ENCODE measurements at regions not wholly inside any gene's neighbourhood (a gene's known extent, or its start where the extent isn't known, plus 50 kb on each side); places are given as distances from the start of the nearest gene placed in this dataset.
"Not testable (repeated sequence)": the region's sequence is repeated elsewhere in the genome, so short reads cannot be mapped to it uniquely, and the experiment has no call there.

DNA sequence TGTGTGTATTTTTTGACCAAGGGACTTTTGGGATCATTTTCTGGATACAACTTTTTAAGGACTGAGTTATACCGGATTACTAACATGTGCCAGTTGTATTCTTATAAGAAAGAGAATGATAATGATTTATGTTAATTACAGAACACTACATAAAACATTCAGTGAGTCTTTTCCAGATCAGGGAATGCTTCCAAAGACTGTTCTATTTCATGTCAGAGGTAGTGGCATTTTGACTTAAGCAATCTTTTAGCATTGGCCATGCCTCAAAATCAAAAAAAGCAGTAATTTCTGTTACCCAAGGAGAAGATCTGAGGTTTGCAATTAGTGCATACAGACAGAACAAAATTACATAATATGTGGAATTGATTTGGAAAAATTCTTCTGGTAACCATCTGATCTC lies 413.0 kb upstream of the CDH9 start:
- no CpG with 5 or more reads among the region's 1 CpG for WGBS (ENCODE audit: extremely low coverage, insufficient coverage, insufficient read length)
- no peak overlapping the region for H4K12ac ChIP-seq (ENCODE audit: low read depth, low read length)
- H4K8ac ChIP-seq (ENCODE audit: low read depth, low read length), result no peak overlapping the region
- H3K79me2 ChIP-seq (ENCODE audit: control insufficient read depth, insufficient read depth, low read length, poor library complexity), result no peaks in the 10 kb centered on the region
- no peak overlapping the region for H3K4me2 ChIP-seq (ENCODE audit: low read length)
- H3K4me3 ChIP-seq (ENCODE audit: low read depth, low read length), result no peak overlapping the region
- H3K36me3 ChIP-seq (ENCODE audit: control insufficient read depth in 1 of 2, insufficient read depth in 2 of 2, low read length in 2 of 2), result no peaks in the 10 kb centered on the region
- no peak overlapping the region for H4K91ac ChIP-seq (ENCODE audit: low read depth, low read length)
- no peak overlapping the region for H2BK120ac ChIP-seq (ENCODE audit: insufficient read depth, low read length, poor library complexity)
- no peak overlapping the region for H3K14ac ChIP-seq (ENCODE audit: low read length)
- no peaks in the 10 kb centered on the region for H3K79me1 ChIP-seq (ENCODE audit: low read length)
- H3K9ac ChIP-seq (ENCODE audit: low read length), result no peak overlapping the region
- H3K4me1 ChIP-seq (ENCODE audit: control insufficient read depth in 1 of 2, insufficient read depth in 2 of 2, low read length in 2 of 2), result no peaks in the 10 kb centered on the region
- H2AFZ ChIP-seq (ENCODE audit: insufficient read depth, low read length, poor library complexity), result no peak overlapping the region
- no peak overlapping the region for H3K23ac ChIP-seq (ENCODE audit: low read length)
- H3K27me3 ChIP-seq (ENCODE audit: insufficient read depth, low read length), result no peaks in the 10 kb centered on the region
- H2BK12ac ChIP-seq (ENCODE audit: low read length), result no peak overlapping the region
- peaks cover 1% of the 10 kb centered on the region for H3K9me3 ChIP-seq (ENCODE audit: insufficient read depth, low read depth, low read length)
- no peak overlapping the region for H3K27ac ChIP-seq (ENCODE audit: low read depth, low read length)
- no peak overlapping the region for H2BK5ac ChIP-seq (ENCODE audit: low read depth, low read length, poor library complexity)
- no peak overlapping the region for H3K18ac ChIP-seq (ENCODE audit: low read length)
- H3K4ac ChIP-seq (ENCODE audit: low read depth, low read length), result no peak overlapping the region
- no peak overlapping the region for H2AK5ac ChIP-seq (ENCODE audit: low read length)
- no peak for DNase-seq

GRCh38 chr5:27450607-27451006 lies 412.2 kb upstream of the CDH9 start:
- no peak overlapping the region for H3K23ac ChIP-seq (ENCODE audit: low read length)
- no peaks in the 10 kb centered on the region for H3K79me1 ChIP-seq (ENCODE audit: low read length)
- H3K9me3 ChIP-seq (ENCODE audit: insufficient read depth, low read depth, low read length), result peaks cover 1% of the 10 kb centered on the region
- H2BK120ac ChIP-seq (ENCODE audit: insufficient read depth, low read length, poor library complexity), result no peak overlapping the region
- H3K36me3 ChIP-seq (ENCODE audit: control insufficient read depth in 1 of 2, insufficient read depth in 2 of 2, low read length in 2 of 2), result no peaks in the 10 kb centered on the region
- no CpG with 5 or more reads among the region's 3 CpGs for WGBS (ENCODE audit: extremely low coverage, insufficient coverage, insufficient read length)
- no peak overlapping the region for H4K12ac ChIP-seq (ENCODE audit: low read depth, low read length)
- no peak overlapping the region for H3K9ac ChIP-seq (ENCODE audit: low read length)
- no peak overlapping the region for H3K4ac ChIP-seq (ENCODE audit: low read depth, low read length)
- no peaks in the 10 kb centered on the region for H3K79me2 ChIP-seq (ENCODE audit: control insufficient read depth, insufficient read depth, low read length, poor library complexity)
- no peak overlapping the region for H3K14ac ChIP-seq (ENCODE audit: low read length)
- H2BK12ac ChIP-seq (ENCODE audit: low read length), result no peak overlapping the region
- H4K91ac ChIP-seq (ENCODE audit: low read depth, low read length), result no peak overlapping the region
- no peak overlapping the region for H3K4me2 ChIP-seq (ENCODE audit: low read length)
- H4K8ac ChIP-seq (ENCODE audit: low read depth, low read length), result no peak overlapping the region
- DNase-seq, result no peak
- H3K27me3 ChIP-seq (ENCODE audit: insufficient read depth, low read length), result no peaks in the 10 kb centered on the region
- no peak overlapping the region for H3K4me3 ChIP-seq (ENCODE audit: low read depth, low read length)
- no peak overlapping the region for H3K18ac ChIP-seq (ENCODE audit: low read length)
- no peak overlapping the region for H2AK5ac ChIP-seq (ENCODE audit: low read length)
- H3K27ac ChIP-seq (ENCODE audit: low read depth, low read length), result no peak overlapping the region
- H2BK5ac ChIP-seq (ENCODE audit: low read depth, low read length, poor library complexity), result no peak overlapping the region
- no peaks in the 10 kb centered on the region for H3K4me1 ChIP-seq (ENCODE audit: control insufficient read depth in 1 of 2, insufficient read depth in 2 of 2, low read length in 2 of 2)
- H2AFZ ChIP-seq (ENCODE audit: insufficient read depth, low read length, poor library complexity), result no peak overlapping the region

- WGBS (ENCODE audit: extremely low coverage, insufficient coverage, insufficient read length), result no CpG with 5 or more reads among the region's 20 CpGs
- not testable (repeated sequence) for H2AFZ ChIP-seq (ENCODE audit: insufficient read depth, low read length, poor library complexity); H3K4me1 ChIP-seq (ENCODE audit: control insufficient read depth in 1 of 2, insufficient read depth in 2 of 2, low read length in 2 of 2)
Measured at GRCh38 chr5:27439383-27439782, 401.0 kb upstream of the CDH9 start.

GRCh38 chr5:27437594-27438200 lies 399.3 kb upstream of the CDH9 start:
- Histone ChIP-seq H3K4me3 (ENCODE audit: low read depth, low read length) (no peak overlapping the region), H2AK5ac (ENCODE audit: low read length) (no peak overlapping the region), H2BK12ac (ENCODE audit: low read length) (no peak overlapping the region), H2AFZ (ENCODE audit: insufficient read depth, low read length, poor library complexity) (no peak overlapping the region), H4K91ac (ENCODE audit: low read depth, low read length) (no peak overlapping the region), H3K14ac (ENCODE audit: low read length) (no peak overlapping the region), H3K23ac (ENCODE audit: low read length) (no peak overlapping the region), H3K27me3 (ENCODE audit: insufficient read depth, low read length) (no peaks in the 10 kb centered on the region), H3K79me2 (ENCODE audit: control insufficient read depth, insufficient read depth, low read length, poor library complexity) (no peaks in the 10 kb centered on the region), H3K36me3 (ENCODE audit: control insufficient read depth in 1 of 2, insufficient read depth in 2 of 2, low read length in 2 of 2) (no peaks in the 10 kb centered on the region), H3K18ac (ENCODE audit: low read length) (no peak overlapping the region), H3K79me1 (ENCODE audit: low read length) (no peaks in the 10 kb centered on the region), H4K8ac (ENCODE audit: low read depth, low read length) (no peak overlapping the region), H3K27ac (ENCODE audit: low read depth, low read length) (no peak overlapping the region), H3K9ac (ENCODE audit: low read length) (no peak overlapping the region), H3K4ac (ENCODE audit: low read depth, low read length) (no peak overlapping the region), H2BK5ac (ENCODE audit: low read depth, low read length, poor library complexity) (no peak overlapping the region), H3K4me1 (ENCODE audit: control insufficient read depth in 1 of 2, insufficient read depth in 2 of 2, low read length in 2 of 2) (no peaks in the 10 kb centered on the region), H3K9me3 (ENCODE audit: insufficient read depth, low read depth, low read length) (no peaks in the 10 kb centered on the region), H3K4me2 (ENCODE audit: low read length) (no peak overlapping the region), H2BK120ac (ENCODE audit: insufficient read depth, low read length, poor library complexity) (no peak overlapping the region), H4K12ac (ENCODE audit: low read depth, low read length) (no peak overlapping the region)
- no peak for DNase-seq
- no CpG with 5 or more reads among the region's 2 CpGs for WGBS (ENCODE audit: extremely low coverage, insufficient coverage, insufficient read length)

More at GRCh38 chr5:27439383-27439782, 401.0 kb upstream of the CDH9 start:
- H3K9me3 ChIP-seq (ENCODE audit: insufficient read depth, low read depth, low read length); H3K27ac ChIP-seq (ENCODE audit: low read depth, low read length); H3K14ac ChIP-seq (ENCODE audit: low read length); H2BK5ac ChIP-seq (ENCODE audit: low read depth, low read length, poor library complexity); H3K18ac ChIP-seq (ENCODE audit: low read length); H3K4me3 ChIP-seq (ENCODE audit: low read depth, low read length); H2BK120ac ChIP-seq (ENCODE audit: insufficient read depth, low read length, poor library complexity); H3K4ac ChIP-seq (ENCODE audit: low read depth, low read length); H3K79me2 ChIP-seq (ENCODE audit: control insufficient read depth, insufficient read depth, low read length, poor library complexity); H3K79me1 ChIP-seq (ENCODE audit: low read length); H3K27me3 ChIP-seq (ENCODE audit: insufficient read depth, low read length); H3K9ac ChIP-seq (ENCODE audit: low read length); H3K36me3 ChIP-seq (ENCODE audit: control insufficient read depth in 1 of 2, insufficient read depth in 2 of 2, low read length in 2 of 2); H3K4me2 ChIP-seq (ENCODE audit: low read length); H2BK12ac ChIP-seq (ENCODE audit: low read length); H4K8ac ChIP-seq (ENCODE audit: low read depth, low read length); H4K91ac ChIP-seq (ENCODE audit: low read depth, low read length); DNase-seq; H2AK5ac ChIP-seq (ENCODE audit: low read length); H4K12ac ChIP-seq (ENCODE audit: low read depth, low read length); H3K23ac ChIP-seq (ENCODE audit: low read length): not testable (repeated sequence)
